ENCODE measurements at regions not wholly inside any gene's neighbourhood (a gene's known extent, or its start where the extent isn't known, plus 50 kb on each side); places are given as distances from the start of the nearest gene placed in this dataset.

- Histone ChIP-seq H3K27ac (ENCODE audit: low read depth) (no peak overlapping the region), H3F3A (replicated peaks; ENCODE audit: low read depth) (no peaks in the 10 kb centered on the region), H3K4me1 (ENCODE audit: insufficient read depth) (peaks cover 10% of the 10 kb centered on the region; the same call in 1 of the 2 replicates), H3K79me2 (replicated peaks; ENCODE audit: insufficient read depth) (no peaks in the 10 kb centered on the region), H2AFZ (peak overlapping the region; percentile 39; the same call in 1 of the 2 replicates), H3K27me3 (ENCODE audit: insufficient read depth) (no peaks in the 10 kb centered on the region), H3K9me2 (ENCODE audit: insufficient read depth) (no peaks in the 10 kb centered on the region), H3K4me2 (no peak overlapping the region), H4K20me1 (replicated peaks; ENCODE audit: insufficient read depth) (no peaks in the 10 kb centered on the region), H3K36me3 (ENCODE audit: insufficient read depth) (no peaks in the 10 kb centered on the region), H3K4me3 (no peak overlapping the region)
- TF ChIP-seq CREB1 (CRISPR knock-in tag; IDR thresholded peaks at IDR 0.05; ENCODE audit: low read depth) (no peak), NANOG (IDR thresholded peaks at IDR 0.05; ENCODE audit: borderline replicate concordance) (no peak), POLR2AphosphoS5 (IDR thresholded peaks at IDR 0.05; ENCODE audit: low read depth) (no peak), ETS1 (IDR thresholded peaks at IDR 0.05) (no peak), EZH2 (IDR thresholded peaks at IDR 0.05; ENCODE audit: low read depth, unreplicated experiment) (no peak), STAT1 (IDR thresholded peaks at IDR 0.05; ENCODE audit: unreplicated experiment) (no peak), EZH2phosphoT487 (IDR thresholded peaks at IDR 0.05; ENCODE audit: unreplicated experiment) (no peak), ZNF462 (CRISPR knock-in tag; IDR thresholded peaks at IDR 0.05) (no peak), ZNF114 (CRISPR knock-in tag; IDR thresholded peaks at IDR 0.05) (no peak), CTCF (conservative IDR thresholded peaks at IDR 0.05; ENCODE audit: low read depth in 2 of 2) (no peak), JUNB (IDR thresholded peaks at IDR 0.05; ENCODE audit: unreplicated experiment) (no peak), ZNF331 (CRISPR knock-in tag; IDR thresholded peaks at IDR 0.05; ENCODE audit: low read depth) (no peak), REST (IDR thresholded peaks at IDR 0.05; ENCODE audit: unreplicated experiment) (no peak)
- DNase-seq (ENCODE audit: low spot score) (no peak), ATAC-seq (peak; percentile 58)
- Mint-ChIP-seq H3K4me1 (peaks cover 10% of the 10 kb centered on the region), H3K4me3 (no peak overlapping the region), H3K36me3 (ENCODE audit: low read depth) (no peaks in the 10 kb centered on the region), H3K27ac (no peak overlapping the region), H3K9me3 (no peaks in the 10 kb centered on the region), H3K27me3 (ENCODE audit: insufficient read depth, low read depth, poor library complexity) (no peaks in the 10 kb centered on the region)
Observed at GRCh38 chr13:59112221-59112718, 1051.5 kb downstream of the DIAPH3 start.

All from GM23338 (cell line).